Activated naive CD4-positive, alpha-beta T cell treated with anti-CD3 and anti-CD28 coated beads, Interleukin-2, amount 50 U/mL, for 24 hours (primary cell): ENCODE measurements at regions not wholly inside any gene's neighbourhood (a gene's known extent, or its start where the extent isn't known, plus 50 kb on each side); places are given as distances from the start of the nearest gene placed in this dataset.

Source experiments
- H3K27ac Mint-ChIP-seq: one replicate; pipeline ENCODE4 v1.8.0; 2021; ENCODE audit warnings: mild to moderate bottlenecking, mixed read lengths
- H3K27me3 Mint-ChIP-seq: one replicate; pipeline ENCODE4 v1.8.0; 2021; ENCODE audit warnings: mixed read lengths
- H3K36me3 Mint-ChIP-seq: one replicate; pipeline ENCODE4 v1.8.0; 2021; ENCODE audit warnings: mixed read lengths
- H3K4me1 Mint-ChIP-seq: one replicate; pipeline ENCODE4 v1.8.0; 2021; ENCODE audit warnings: mixed read lengths
- H3K4me3 Mint-ChIP-seq: one replicate; pipeline ENCODE4 v1.8.0; 2021; ENCODE audit warnings: mild to moderate bottlenecking, mixed read lengths
- H3K9me3 Mint-ChIP-seq: one replicate; pipeline ENCODE4 v1.8.0; 2021; ENCODE audit warnings: mixed read lengths

- peaks cover 3% of the 10 kb centered on the region for H3K27me3 Mint-ChIP-seq
- no peak overlapping the region for H3K27ac Mint-ChIP-seq
- H3K9me3 Mint-ChIP-seq: no peaks in the 10 kb centered on the region
- H3K36me3 Mint-ChIP-seq: no peaks in the 10 kb centered on the region
- H3K4me1 Mint-ChIP-seq: peaks cover 13% of the 10 kb centered on the region
- peak overlapping the region; percentile 94 for H3K4me3 Mint-ChIP-seq
Measured at GRCh38 chr1:59146056-59146455, 150.8 kb upstream of the FGGY start.

- Mint-ChIP-seq H3K27ac (no peak overlapping the region), H3K4me1 (peaks cover 13% of the 10 kb centered on the region), H3K9me3 (no peaks in the 10 kb centered on the region), H3K36me3 (no peaks in the 10 kb centered on the region), H3K4me3 (peak overlapping the region; percentile 94), H3K27me3 (peaks cover 3% of the 10 kb centered on the region)
Measured at GRCh38 chr1:59146651-59147358, 150.1 kb upstream of the FGGY start.

DNA sequence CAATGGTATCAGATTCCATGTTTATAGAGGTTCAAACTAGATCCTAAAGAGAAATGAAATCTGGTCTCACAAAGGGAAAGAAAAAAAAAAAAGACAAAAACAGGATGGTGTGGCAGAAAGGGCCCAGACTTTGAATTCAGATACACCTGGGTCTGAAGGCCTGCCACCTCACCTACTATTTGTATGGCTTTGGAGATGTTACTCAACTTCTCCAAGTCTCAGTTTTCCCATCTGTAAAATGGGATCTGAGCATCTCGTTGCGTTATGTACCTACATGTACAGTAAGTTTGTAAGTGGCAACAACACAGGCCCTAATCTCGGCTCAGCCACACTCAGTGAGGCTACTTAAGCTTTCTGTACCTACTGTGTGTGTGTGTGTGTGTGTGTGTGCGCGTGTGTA, 147.5 kb upstream of the FGGY start:
- Mint-ChIP-seq H3K4me1 (peaks cover 13% of the 10 kb centered on the region), H3K36me3 (no peaks in the 10 kb centered on the region), H3K27me3 (peaks cover 3% of the 10 kb centered on the region), H3K9me3 (no peaks in the 10 kb centered on the region), H3K4me3 (no peak overlapping the region), H3K27ac (no peak overlapping the region)

GRCh38 chr1:59150577-59151386, 146.1 kb upstream of the FGGY start:
- peaks cover 3% of the 10 kb centered on the region for H3K27me3 Mint-ChIP-seq
- H3K4me1 Mint-ChIP-seq: peaks cover 13% of the 10 kb centered on the region
- no peak overlapping the region for H3K27ac Mint-ChIP-seq
- no peaks in the 10 kb centered on the region for H3K9me3 Mint-ChIP-seq
- no peaks in the 10 kb centered on the region for H3K36me3 Mint-ChIP-seq
- H3K4me3 Mint-ChIP-seq: no peak overlapping the region

DNA sequence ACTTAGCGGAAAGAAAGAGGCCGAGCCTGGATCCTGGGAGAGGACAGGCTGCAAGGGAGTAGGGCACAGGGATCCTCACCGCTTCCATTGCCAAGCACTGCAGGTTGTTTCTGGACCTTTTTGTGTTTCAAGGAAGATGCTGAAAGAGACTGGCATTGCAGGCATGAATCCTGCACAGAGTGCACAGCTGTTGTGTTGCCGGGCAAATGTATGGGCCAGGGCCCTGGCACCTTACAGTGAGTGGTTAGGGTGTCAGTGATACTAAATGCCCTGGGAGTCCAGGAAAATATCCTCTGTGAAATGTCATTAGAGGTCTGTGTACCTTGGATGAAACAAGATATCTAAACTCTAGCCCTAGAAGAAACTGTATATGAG, 145.5 kb upstream of the FGGY start:
- Mint-ChIP-seq H3K4me3 (no peak overlapping the region), H3K27me3 (peaks cover 1% of the 10 kb centered on the region), H3K4me1 (peaks cover 9% of the 10 kb centered on the region), H3K36me3 (no peaks in the 10 kb centered on the region), H3K9me3 (no peaks in the 10 kb centered on the region), H3K27ac (no peak overlapping the region)

- Mint-ChIP-seq H3K27me3 (peaks cover 1% of the 10 kb centered on the region), H3K36me3 (no peaks in the 10 kb centered on the region), H3K4me1 (peaks cover 6% of the 10 kb centered on the region), H3K27ac (no peak overlapping the region), H3K9me3 (no peaks in the 10 kb centered on the region), H3K4me3 (no peak overlapping the region)
Measured at GRCh38 chr1:59151860-59152259, 145.0 kb upstream of the FGGY start.

- Mint-ChIP-seq H3K36me3 (no peaks in the 10 kb centered on the region), H3K27me3 (peaks cover 1% of the 10 kb centered on the region), H3K9me3 (no peaks in the 10 kb centered on the region)
Measured at GRCh38 chr1:59152511-59152910, 144.4 kb upstream of the FGGY start.

GRCh38 chr1:59154401-59154800, 142.5 kb upstream of the FGGY start:
- no peaks in the 10 kb centered on the region for H3K36me3 Mint-ChIP-seq
- peaks cover 6% of the 10 kb centered on the region for H3K4me1 Mint-ChIP-seq
- H3K27ac Mint-ChIP-seq: no peak overlapping the region
- H3K9me3 Mint-ChIP-seq: peaks cover 6% of the 10 kb centered on the region
- no peaks in the 10 kb centered on the region for H3K27me3 Mint-ChIP-seq
- no peak overlapping the region for H3K4me3 Mint-ChIP-seq

More at GRCh38 chr1:59152511-59152910, 144.4 kb upstream of the FGGY start:
- no peak overlapping the region for H3K4me3 Mint-ChIP-seq
- H3K4me1 Mint-ChIP-seq: peaks cover 6% of the 10 kb centered on the region
- no peak overlapping the region for H3K27ac Mint-ChIP-seq

DNA sequence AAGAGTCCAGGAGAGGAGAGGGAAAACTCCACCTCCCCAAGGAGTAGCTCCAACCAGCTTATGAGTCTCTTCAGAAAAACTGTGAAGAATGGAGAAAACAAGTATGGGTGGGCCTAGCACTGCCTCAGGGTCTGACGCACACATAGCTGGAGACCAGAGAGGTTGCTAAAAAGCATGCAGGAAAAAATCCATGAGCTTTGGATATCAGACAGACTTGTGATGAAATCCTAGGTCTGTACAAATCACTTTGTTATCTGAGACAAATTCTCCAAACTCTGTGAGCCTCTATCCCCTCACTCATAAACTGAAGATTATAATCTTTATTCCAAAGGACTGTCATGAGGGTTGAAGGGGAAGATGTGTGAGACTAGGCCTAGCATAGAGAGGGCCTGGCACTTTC, 141.5 kb upstream of the FGGY start:
- H3K27ac Mint-ChIP-seq: no peak overlapping the region
- H3K27me3 Mint-ChIP-seq: no peaks in the 10 kb centered on the region
- no peaks in the 10 kb centered on the region for H3K36me3 Mint-ChIP-seq
- H3K4me1 Mint-ChIP-seq: peaks cover 6% of the 10 kb centered on the region
- H3K9me3 Mint-ChIP-seq: peaks cover 6% of the 10 kb centered on the region
- no peak overlapping the region for H3K4me3 Mint-ChIP-seq

GRCh38 chr1:59156051-59156450, 140.8 kb upstream of the FGGY start:
- H3K36me3 Mint-ChIP-seq: no peaks in the 10 kb centered on the region
- no peak overlapping the region for H3K4me3 Mint-ChIP-seq
- H3K27ac Mint-ChIP-seq: no peak overlapping the region
- H3K9me3 Mint-ChIP-seq: peaks cover 6% of the 10 kb centered on the region
- H3K27me3 Mint-ChIP-seq: no peaks in the 10 kb centered on the region
- no peaks in the 10 kb centered on the region for H3K4me1 Mint-ChIP-seq

DNA sequence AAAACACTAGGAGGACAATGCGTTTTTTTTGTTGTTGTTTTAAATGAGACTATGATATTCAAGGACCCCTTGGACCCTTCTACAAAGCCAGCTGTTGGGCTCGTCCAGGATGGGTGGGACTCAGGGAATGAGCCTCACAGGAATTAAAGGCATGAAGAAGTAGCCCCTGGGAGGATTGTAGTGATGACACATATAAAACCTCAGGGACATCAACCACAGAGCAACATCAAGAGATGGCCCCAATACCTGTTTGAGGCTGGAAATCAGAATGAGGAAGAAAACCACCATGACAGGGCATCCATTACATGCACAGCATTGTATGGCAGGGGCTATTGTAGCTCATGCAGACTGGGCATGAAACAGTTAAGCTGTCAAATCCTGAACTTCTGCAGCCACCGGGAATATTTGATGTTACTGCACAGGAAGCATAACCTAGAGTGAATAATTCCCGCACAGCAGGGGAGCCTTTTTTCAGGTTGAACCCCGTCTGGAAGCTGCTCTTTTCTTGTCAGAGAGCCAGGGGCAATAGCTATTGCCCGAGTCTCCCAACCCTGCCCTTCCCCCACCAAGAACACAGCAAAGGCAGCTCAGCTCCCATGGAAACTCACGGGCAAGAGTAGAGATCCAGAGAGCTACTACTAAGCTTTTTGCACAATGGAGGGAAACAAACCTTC, 140.2 kb upstream of the FGGY start:
- Mint-ChIP-seq H3K4me1 (no peaks in the 10 kb centered on the region), H3K27me3 (no peaks in the 10 kb centered on the region), H3K9me3 (peaks cover 6% of the 10 kb centered on the region), H3K27ac (no peak overlapping the region), H3K4me3 (no peak overlapping the region), H3K36me3 (no peaks in the 10 kb centered on the region)

- H3K27ac Mint-ChIP-seq: no peak overlapping the region
Measured at GRCh38 chr1:59158321-59158720, 138.6 kb upstream of the FGGY start.

DNA sequence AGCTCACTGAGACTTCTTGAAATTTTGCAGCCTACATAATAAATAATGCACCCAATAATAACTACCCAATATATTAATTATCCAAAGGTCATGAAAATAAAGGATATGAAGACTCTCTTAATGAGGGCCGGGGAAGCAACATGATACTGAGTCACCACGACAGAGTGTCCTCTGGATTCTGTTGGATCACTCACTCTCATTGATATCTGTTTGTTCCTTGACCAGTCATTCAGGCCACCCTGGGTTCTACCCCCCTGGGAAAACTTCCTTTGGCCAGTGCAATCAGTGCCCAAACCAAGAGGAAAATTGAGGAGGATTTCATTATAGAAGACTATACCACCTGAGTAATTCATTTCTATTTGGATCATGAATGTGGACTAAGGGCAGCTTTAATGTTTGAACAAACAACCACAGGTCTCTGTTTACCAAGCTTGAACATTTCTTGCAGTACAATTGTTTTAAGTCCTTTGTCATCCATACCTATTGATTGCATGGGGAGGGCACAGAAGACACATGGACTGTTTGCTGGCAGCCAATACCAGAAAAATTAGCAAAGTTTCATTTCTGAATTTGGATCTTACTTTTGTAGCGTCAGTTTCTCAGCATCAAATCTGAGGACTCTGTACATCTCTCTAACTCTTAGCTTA, 137.2 kb upstream of the FGGY start:
- no peaks in the 10 kb centered on the region for H3K27me3 Mint-ChIP-seq
- H3K27ac Mint-ChIP-seq: no peak overlapping the region
- peaks cover 6% of the 10 kb centered on the region for H3K9me3 Mint-ChIP-seq
- H3K36me3 Mint-ChIP-seq: no peaks in the 10 kb centered on the region
- no peak overlapping the region for H3K4me3 Mint-ChIP-seq
- H3K4me1 Mint-ChIP-seq: no peaks in the 10 kb centered on the region

More at GRCh38 chr1:59158321-59158720, 138.6 kb upstream of the FGGY start:
- Mint-ChIP-seq H3K36me3 (no peaks in the 10 kb centered on the region), H3K4me3 (no peak overlapping the region), H3K9me3 (peaks cover 6% of the 10 kb centered on the region), H3K4me1 (no peaks in the 10 kb centered on the region), H3K27me3 (no peaks in the 10 kb centered on the region)

DNA sequence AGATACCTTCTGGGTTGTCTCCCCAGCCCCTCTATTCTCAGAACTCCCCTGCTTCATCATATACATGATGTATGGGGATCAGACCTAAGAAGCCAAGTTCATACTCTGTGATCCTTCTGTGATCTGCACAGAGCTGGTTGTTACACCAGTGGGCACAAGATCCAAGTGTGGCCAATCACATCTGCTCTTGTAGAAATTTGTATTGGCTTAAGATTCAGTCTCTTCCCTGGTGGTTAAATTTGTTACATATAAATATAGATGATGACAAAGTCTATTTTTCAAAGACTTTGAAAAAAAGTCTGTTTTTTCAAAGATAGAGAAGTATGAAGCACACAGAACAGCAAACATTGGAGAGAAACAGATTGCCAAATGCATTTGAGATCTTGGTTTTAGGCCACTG, 135.8 kb upstream of the FGGY start:
- H3K27me3 Mint-ChIP-seq: peaks cover 6% of the 10 kb centered on the region
- H3K36me3 Mint-ChIP-seq: no peaks in the 10 kb centered on the region
- H3K9me3 Mint-ChIP-seq: peaks cover 6% of the 10 kb centered on the region
- H3K4me1 Mint-ChIP-seq: no peaks in the 10 kb centered on the region
- H3K27ac Mint-ChIP-seq: no peak overlapping the region
- H3K4me3 Mint-ChIP-seq: no peak overlapping the region

GRCh38 chr1:59162665-59163064, 134.2 kb upstream of the FGGY start:
- Mint-ChIP-seq H3K36me3 (no peaks in the 10 kb centered on the region), H3K4me3 (no peak overlapping the region), H3K27ac (no peak overlapping the region), H3K9me3 (peaks cover 11% of the 10 kb centered on the region), H3K4me1 (no peaks in the 10 kb centered on the region), H3K27me3 (peaks cover 8% of the 10 kb centered on the region)
